ENCODE measurements at regions not wholly inside any gene's neighbourhood (a gene's known extent, or its start where the extent isn't known, plus 50 kb on each side); places are given as distances from the start of the nearest gene placed in this dataset.

DNA sequence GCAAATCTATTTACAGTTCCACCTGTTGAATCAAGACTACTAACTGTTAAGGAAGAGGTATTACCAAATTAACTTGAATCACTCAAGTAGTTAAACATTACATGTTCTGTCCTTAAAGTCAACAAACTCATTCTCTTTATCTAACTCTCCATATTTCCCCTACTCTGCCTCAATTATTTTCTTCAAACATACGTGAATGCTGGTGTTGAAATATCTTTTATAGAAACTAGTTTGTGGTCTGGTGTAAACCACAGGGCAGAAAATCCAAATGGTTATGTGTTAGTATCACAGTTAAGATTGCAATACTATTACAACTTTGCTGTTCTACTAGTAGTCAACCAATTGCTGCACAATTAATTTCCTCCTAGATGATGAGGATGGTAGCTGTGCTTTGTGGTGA lies 603.5 kb downstream of the KCTD16 start:
- TF ChIP-seq, protein P1, sequence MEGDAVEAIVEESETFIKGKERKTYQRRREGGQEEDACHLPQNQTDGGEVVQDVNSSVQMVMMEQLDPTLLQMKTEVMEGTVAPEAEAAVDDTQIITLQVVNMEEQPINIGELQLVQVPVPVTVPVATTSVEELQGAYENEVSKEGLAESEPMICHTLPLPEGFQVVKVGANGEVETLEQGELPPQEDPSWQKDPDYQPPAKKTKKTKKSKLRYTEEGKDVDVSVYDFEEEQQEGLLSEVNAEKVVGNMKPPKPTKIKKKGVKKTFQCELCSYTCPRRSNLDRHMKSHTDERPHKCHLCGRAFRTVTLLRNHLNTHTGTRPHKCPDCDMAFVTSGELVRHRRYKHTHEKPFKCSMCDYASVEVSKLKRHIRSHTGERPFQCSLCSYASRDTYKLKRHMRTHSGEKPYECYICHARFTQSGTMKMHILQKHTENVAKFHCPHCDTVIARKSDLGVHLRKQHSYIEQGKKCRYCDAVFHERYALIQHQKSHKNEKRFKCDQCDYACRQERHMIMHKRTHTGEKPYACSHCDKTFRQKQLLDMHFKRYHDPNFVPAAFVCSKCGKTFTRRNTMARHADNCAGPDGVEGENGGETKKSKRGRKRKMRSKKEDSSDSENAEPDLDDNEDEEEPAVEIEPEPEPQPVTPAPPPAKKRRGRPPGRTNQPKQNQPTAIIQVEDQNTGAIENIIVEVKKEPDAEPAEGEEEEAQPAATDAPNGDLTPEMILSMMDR (IDR thresholded peaks at IDR 0.05; ENCODE audit: borderline replicate concordance, insufficient read depth, low read depth, low read length), result no peak
- no peak overlapping the region for H3K4me3 ChIP-seq (ENCODE audit: low read depth, low read length)

DNA sequence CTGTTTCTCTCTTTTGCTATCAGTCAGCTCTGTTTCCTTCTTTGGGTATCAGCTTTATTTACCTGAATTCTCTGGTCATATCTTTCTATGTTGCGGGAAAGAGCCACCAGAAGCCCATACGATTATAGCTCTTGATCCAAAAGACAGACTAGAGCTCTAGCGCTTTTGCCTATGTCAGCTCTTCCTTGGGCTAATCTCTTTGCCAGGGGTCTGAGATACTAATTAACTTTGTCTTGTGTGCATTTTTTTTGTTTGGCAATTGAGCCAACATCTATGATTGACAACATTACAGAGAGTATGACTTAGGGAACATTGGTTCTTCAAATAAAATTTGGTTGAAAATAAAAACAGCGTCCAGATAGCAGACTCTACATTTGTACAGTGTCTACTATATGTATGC lies 603.0 kb downstream of the KCTD16 start:
- TF ChIP-seq, protein P1 (IDR thresholded peaks at IDR 0.05; ENCODE audit: borderline replicate concordance, insufficient read depth, low read depth, low read length), result no peak
- H3K4me3 ChIP-seq (ENCODE audit: low read depth, low read length), result no peak overlapping the region

DNA sequence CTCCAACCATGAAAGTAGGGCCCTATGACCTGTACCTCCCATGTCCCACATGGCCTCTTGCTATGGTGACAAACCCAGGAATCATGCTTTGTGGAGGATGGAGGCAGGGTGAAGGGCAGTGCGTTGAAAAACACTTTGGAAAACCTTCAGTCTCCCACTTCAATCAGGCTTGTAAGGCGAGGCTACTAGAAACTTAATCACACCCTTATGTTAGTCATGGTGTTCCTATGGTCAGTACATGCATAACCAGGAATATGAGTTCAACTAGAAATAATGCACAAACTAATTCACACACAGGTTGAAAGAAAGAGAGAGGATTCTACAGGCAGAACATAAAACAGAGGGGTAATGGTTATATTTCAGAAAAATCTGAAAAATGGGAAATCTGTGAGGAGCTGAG lies 601.1 kb downstream of the KCTD16 start:
- TF ChIP-seq, protein P1 (IDR thresholded peaks at IDR 0.05; ENCODE audit: borderline replicate concordance, insufficient read depth, low read depth, low read length), result no peak
- H3K4me3 ChIP-seq (ENCODE audit: low read depth, low read length), result no peak overlapping the region

DNA sequence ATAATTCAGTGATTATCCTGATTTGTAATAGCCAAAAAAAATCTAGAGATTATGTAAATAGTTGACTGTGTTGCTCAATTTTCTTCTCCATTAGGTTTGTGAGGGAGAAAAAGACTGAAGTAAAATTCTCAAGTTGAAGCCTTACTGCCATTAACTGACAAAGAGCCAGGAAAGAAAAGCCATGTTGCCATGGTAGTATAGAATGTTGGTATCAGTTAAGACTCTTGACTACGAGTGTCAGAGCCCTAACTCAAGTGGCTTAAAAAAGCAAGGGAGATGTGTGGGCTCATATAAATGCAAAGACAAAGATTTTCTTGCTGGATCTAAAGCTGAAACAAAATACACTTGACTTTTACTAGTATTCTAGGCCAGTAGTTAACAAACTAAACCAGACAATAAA lies 571.7 kb downstream of the KCTD16 start:
- H3K4me3 ChIP-seq (ENCODE audit: low read depth, low read length), result no peak overlapping the region
- TF ChIP-seq, protein P1 (IDR thresholded peaks at IDR 0.05; ENCODE audit: borderline replicate concordance, insufficient read depth, low read depth, low read length), result no peak

DNA sequence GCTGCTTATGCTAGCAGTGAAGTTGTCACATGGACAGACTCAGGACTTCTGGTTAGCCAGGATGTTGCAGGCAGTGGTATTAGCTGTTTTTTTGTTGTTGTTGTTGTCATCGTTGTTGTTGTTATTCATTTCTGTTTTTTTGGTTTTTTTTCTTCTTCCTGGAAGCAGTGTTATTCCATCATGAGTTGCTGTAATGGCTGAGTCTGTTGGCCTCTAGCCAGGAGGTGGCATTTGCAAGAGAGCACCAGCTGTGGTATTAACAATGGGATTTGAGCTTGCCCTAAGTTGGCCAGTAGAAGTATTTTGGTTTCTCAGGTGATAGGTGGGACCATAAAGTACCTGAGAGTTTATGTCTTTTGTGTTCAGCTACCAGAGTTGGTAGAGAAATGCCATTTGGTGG lies 561.1 kb downstream of the KCTD16 start:
- no peak overlapping the region for H3K4me3 ChIP-seq (ENCODE audit: low read depth, low read length)
- TF ChIP-seq, protein P1 (IDR thresholded peaks at IDR 0.05; ENCODE audit: borderline replicate concordance, insufficient read depth, low read depth, low read length), result no peak

DNA sequence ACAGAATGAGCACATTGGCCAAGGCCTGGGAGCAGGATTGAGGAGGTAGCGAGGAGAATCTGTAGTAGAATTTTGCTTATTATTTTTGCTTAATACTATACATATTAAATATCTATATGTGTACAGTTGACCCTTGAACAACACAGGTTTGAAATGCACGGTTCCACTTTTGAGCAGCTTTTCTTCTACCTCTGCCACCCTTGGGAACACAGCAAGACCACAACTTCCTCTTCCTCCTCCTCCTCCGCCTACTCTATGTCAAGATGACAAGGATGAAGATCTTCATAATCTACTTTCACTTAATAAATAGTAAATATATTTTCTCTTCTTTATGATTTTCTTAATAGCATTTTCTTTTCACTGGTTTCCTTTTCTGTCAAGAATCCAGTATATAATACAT lies 541.4 kb downstream of the KCTD16 start:
- TF ChIP-seq, protein P1 (IDR thresholded peaks at IDR 0.05; ENCODE audit: borderline replicate concordance, insufficient read depth, low read depth, low read length), result no peak

DNA sequence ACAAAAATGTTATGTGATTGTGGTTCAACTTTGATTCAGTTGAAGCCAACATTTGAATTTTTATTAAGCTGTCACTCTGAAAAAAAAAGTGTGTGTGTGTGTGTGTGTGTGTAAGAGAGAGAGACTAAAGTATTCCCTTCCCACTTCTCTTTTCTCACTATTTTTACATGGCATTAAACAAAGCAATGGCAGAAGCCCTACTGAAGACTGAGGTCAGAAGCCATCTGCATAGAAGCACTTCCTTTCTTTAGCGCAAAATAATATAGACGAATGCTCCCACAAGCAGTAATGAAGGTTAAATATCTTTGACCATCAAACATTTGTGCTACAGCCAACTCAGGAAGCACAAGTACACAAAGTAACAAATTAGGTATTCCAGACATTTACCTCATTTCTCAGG lies 540.5 kb downstream of the KCTD16 start:
- TF ChIP-seq, protein P1 (IDR thresholded peaks at IDR 0.05; ENCODE audit: borderline replicate concordance, insufficient read depth, low read depth, low read length), result no peak
- no peak overlapping the region for H3K4me3 ChIP-seq (ENCODE audit: low read depth, low read length)

More for the DNA sequence above, 541.4 kb downstream of the KCTD16 start:
- no peak overlapping the region for H3K4me3 ChIP-seq (ENCODE audit: low read depth, low read length)

All from GM12875 (cell line).